ENCODE measurements at regions not wholly inside any gene's neighbourhood (a gene's known extent, or its start where the extent isn't known, plus 50 kb on each side); places are given as distances from the start of the nearest gene placed in this dataset.

DNA sequence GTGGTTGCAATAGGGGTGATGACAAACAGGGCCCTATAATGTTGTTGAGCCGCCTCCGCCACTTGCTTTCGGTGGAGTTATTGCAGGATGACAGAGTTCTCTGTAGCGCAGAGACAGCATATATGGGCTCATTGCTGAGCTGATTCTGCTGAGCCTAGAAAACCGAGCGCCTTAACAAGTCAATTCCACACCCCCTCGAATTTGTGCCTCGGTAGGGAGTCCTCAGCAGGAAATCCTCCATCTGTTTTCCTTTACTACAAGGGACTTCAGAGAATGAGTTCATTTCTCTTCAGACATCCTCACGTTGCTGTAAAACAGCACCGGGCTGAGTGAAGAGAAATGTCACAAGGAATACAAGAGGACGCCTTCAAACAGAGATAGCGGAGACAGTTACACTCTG, 90.7 kb upstream of the KIAA1217 start:
- H3K36me3 Mint-ChIP-seq: no peaks in the 10 kb centered on the region
- Histone ChIP-seq H3K36me3 (ENCODE audit: insufficient read depth, low read length) (no peaks in the 10 kb centered on the region), H3K27ac (ENCODE audit: low read depth, low read length) (no peak overlapping the region), H3K4me1 (ENCODE audit: insufficient read depth, low read length) (no peaks in the 10 kb centered on the region), H3K9me3 (ENCODE audit: low read length) (no peaks in the 10 kb centered on the region), H3K4me3 (ENCODE audit: low read length) (no peak overlapping the region), H3K27me3 (ENCODE audit: insufficient read depth, low read length, poor library complexity, severe bottlenecking) (no peaks in the 10 kb centered on the region)
- H3K27ac Mint-ChIP-seq: no peak overlapping the region
- POLR2A ChIA-PET: no interaction called here
- H3K4me3 Mint-ChIP-seq: no peak overlapping the region
- peaks cover 0 to 3% (median 0%) of the 10 kb centered on the region in 5 donors for H3K9me3 Mint-ChIP-seq
- CTCF ChIA-PET: no interaction called here
- no peak for DNase-seq
- no peaks in the 10 kb centered on the region for H3K27me3 Mint-ChIP-seq
- H3K4me1 Mint-ChIP-seq: no peaks in the 10 kb centered on the region

GRCh38 chr10:24119896-24120295, 89.0 kb upstream of the KIAA1217 start:
- ChIA-PET POLR2A (no interaction called here), CTCF (no interaction called here)
- no peaks in the 10 kb centered on the region for H3K36me3 Mint-ChIP-seq
- H3K4me3 ChIP-seq (ENCODE audit: low read length): no peak overlapping the region
- H3K27me3 ChIP-seq (ENCODE audit: insufficient read depth, low read length, poor library complexity, severe bottlenecking): no peaks in the 10 kb centered on the region
- H3K4me1 Mint-ChIP-seq: no peaks in the 10 kb centered on the region
- no peak overlapping the region for H3K27ac ChIP-seq (ENCODE audit: low read depth, low read length)
- H3K4me1 ChIP-seq (ENCODE audit: insufficient read depth, low read length): no peaks in the 10 kb centered on the region
- DNase-seq: no peak
- no peaks in the 10 kb centered on the region for H3K36me3 ChIP-seq (ENCODE audit: insufficient read depth, low read length)
- no peaks in the 10 kb centered on the region for H3K9me3 ChIP-seq (ENCODE audit: low read length)
- peaks cover 0 to 1% (median 0%) of the 10 kb centered on the region in 5 donors for H3K9me3 Mint-ChIP-seq
- H3K27me3 Mint-ChIP-seq: no peaks in the 10 kb centered on the region
- H3K4me3 Mint-ChIP-seq: no peak overlapping the region
- H3K27ac Mint-ChIP-seq: peak overlapping the region in 1 of 8 donors; percentile 72

DNA sequence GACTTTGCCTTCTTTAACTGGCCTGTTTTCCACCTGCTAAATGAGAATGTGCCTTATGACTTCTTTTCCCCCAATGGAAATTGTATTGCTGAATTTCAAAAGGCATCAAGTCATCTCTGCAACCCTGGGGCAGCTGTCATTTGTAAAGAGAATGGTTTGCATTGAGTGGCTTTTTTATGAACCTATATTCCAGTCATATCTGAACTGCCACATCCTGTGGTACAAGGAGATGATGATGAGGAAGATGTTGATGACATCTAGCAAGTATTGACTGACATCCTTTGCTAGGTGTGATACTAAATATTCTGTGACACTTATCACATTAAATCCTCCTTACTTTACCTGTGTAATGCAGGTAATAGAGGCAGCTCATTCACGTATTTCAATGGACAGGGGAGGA, 88.3 kb upstream of the KIAA1217 start:
- ChIA-PET CTCF (no interaction called here), POLR2A (no interaction called here)
- Histone ChIP-seq H3K27me3 (ENCODE audit: insufficient read depth, low read length, poor library complexity, severe bottlenecking) (no peaks in the 10 kb centered on the region), H3K36me3 (ENCODE audit: insufficient read depth, low read length) (no peaks in the 10 kb centered on the region), H3K27ac (ENCODE audit: low read depth, low read length) (no peak overlapping the region), H3K9me3 (ENCODE audit: low read length) (no peaks in the 10 kb centered on the region), H3K4me3 (ENCODE audit: low read length) (no peak overlapping the region), H3K4me1 (ENCODE audit: insufficient read depth, low read length) (no peaks in the 10 kb centered on the region)
- H3K27me3 Mint-ChIP-seq: no peaks in the 10 kb centered on the region
- H3K4me3 Mint-ChIP-seq: no peak overlapping the region
- H3K27ac Mint-ChIP-seq: no peak overlapping the region
- DNase-seq: no peak
- H3K9me3 Mint-ChIP-seq: no peaks in the 10 kb centered on the region
- H3K4me1 Mint-ChIP-seq: no peaks in the 10 kb centered on the region
- H3K36me3 Mint-ChIP-seq: no peaks in the 10 kb centered on the region

DNA sequence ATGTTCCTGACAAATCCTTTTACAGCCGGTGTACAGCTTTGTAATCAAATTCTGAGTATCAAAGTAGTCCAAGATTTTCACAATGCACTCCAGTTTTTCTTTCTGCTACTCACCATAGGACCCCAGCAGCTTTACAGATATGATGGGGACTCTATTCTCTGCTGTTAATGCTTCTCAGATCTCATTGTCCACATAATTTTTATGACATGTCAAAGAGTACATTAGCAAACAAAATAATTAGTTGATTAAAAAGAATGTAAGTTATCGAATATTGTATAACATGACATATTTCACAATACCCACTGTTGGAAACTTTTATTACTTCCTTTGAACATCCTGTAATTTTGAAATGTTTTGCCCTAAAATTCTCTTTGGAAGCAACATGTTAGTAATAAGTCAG, 81.4 kb upstream of the KIAA1217 start:
- no peaks in the 10 kb centered on the region for H3K9me3 ChIP-seq (ENCODE audit: low read length)
- Mint-ChIP-seq H3K27ac (no peak overlapping the region), H3K4me1 (no peaks in the 10 kb centered on the region), H3K4me3 (no peak overlapping the region), H3K36me3 (no peaks in the 10 kb centered on the region), H3K9me3 (peaks cover 0 to 3% (median 0%) of the 10 kb centered on the region in 5 donors), H3K27me3 (no peaks in the 10 kb centered on the region)
- no peaks in the 10 kb centered on the region for H3K27me3 ChIP-seq (ENCODE audit: insufficient read depth, low read length, poor library complexity, severe bottlenecking)
- no peak for DNase-seq
- no peaks in the 10 kb centered on the region for H3K36me3 ChIP-seq (ENCODE audit: insufficient read depth, low read length)
- ChIA-PET CTCF (no interaction called here), POLR2A (no interaction called here)
- H3K4me1 ChIP-seq (ENCODE audit: insufficient read depth, low read length): no peaks in the 10 kb centered on the region
- no peak overlapping the region for H3K4me3 ChIP-seq (ENCODE audit: low read length)
- H3K27ac ChIP-seq (ENCODE audit: low read depth, low read length): no peak overlapping the region

GRCh38 chr10:24128066-24128730, 80.7 kb upstream of the KIAA1217 start:
- no peaks in the 10 kb centered on the region for H3K4me1 Mint-ChIP-seq
- no peak overlapping the region for H3K4me3 Mint-ChIP-seq
- no peak for DNase-seq
- Histone ChIP-seq H3K4me3 (ENCODE audit: low read length) (no peak overlapping the region), H3K4me1 (ENCODE audit: insufficient read depth, low read length) (no peaks in the 10 kb centered on the region), H3K27ac (ENCODE audit: low read depth, low read length) (no peak overlapping the region), H3K27me3 (ENCODE audit: insufficient read depth, low read length, poor library complexity, severe bottlenecking) (no peaks in the 10 kb centered on the region), H3K9me3 (ENCODE audit: low read length) (no peaks in the 10 kb centered on the region), H3K36me3 (ENCODE audit: insufficient read depth, low read length) (no peaks in the 10 kb centered on the region)
- no peaks in the 10 kb centered on the region for H3K27me3 Mint-ChIP-seq
- H3K27ac Mint-ChIP-seq: no peak overlapping the region
- H3K9me3 Mint-ChIP-seq: peaks cover 0 to 3% (median 0%) of the 10 kb centered on the region in 5 donors
- no peaks in the 10 kb centered on the region for H3K36me3 Mint-ChIP-seq
- ChIA-PET POLR2A (no interaction called here), CTCF (no interaction called here)

GRCh38 chr10:24132741-24133140, 76.2 kb upstream of the KIAA1217 start:
- Mint-ChIP-seq H3K36me3 (no peaks in the 10 kb centered on the region), H3K27ac (peak overlapping the region in 1 of 8 donors; percentile 67), H3K9me3 (peaks cover 0 to 10% (median 3%) of the 10 kb centered on the region in 5 donors), H3K27me3 (peaks cover 0 to 1% of the 10 kb centered on the region in 2 donors), H3K4me1 (no peaks in the 10 kb centered on the region), H3K4me3 (no peak overlapping the region)
- Histone ChIP-seq H3K9me3 (ENCODE audit: low read length) (no peaks in the 10 kb centered on the region), H3K4me3 (ENCODE audit: low read length) (no peak overlapping the region), H3K27me3 (ENCODE audit: insufficient read depth, low read length, poor library complexity, severe bottlenecking) (no peaks in the 10 kb centered on the region), H3K36me3 (ENCODE audit: insufficient read depth, low read length) (no peaks in the 10 kb centered on the region), H3K27ac (ENCODE audit: low read depth, low read length) (no peak overlapping the region), H3K4me1 (ENCODE audit: insufficient read depth, low read length) (no peaks in the 10 kb centered on the region)
- POLR2A ChIA-PET: no interaction called here
- no peak for DNase-seq
- CTCF ChIA-PET: no interaction called here

GRCh38 chr10:24133835-24134234, 75.1 kb upstream of the KIAA1217 start:
- Mint-ChIP-seq H3K4me1 (no peaks in the 10 kb centered on the region), H3K36me3 (no peaks in the 10 kb centered on the region), H3K4me3 (no peak overlapping the region), H3K27ac (no peak overlapping the region), H3K9me3 (peaks cover 0 to 10% (median 3%) of the 10 kb centered on the region in 5 donors), H3K27me3 (peaks cover 0 to 1% of the 10 kb centered on the region in 2 donors)
- Histone ChIP-seq H3K4me1 (ENCODE audit: insufficient read depth, low read length) (no peaks in the 10 kb centered on the region), H3K9me3 (ENCODE audit: low read length) (no peaks in the 10 kb centered on the region), H3K27ac (ENCODE audit: low read depth, low read length) (no peak overlapping the region), H3K4me3 (ENCODE audit: low read length) (no peak overlapping the region), H3K36me3 (ENCODE audit: insufficient read depth, low read length) (no peaks in the 10 kb centered on the region), H3K27me3 (ENCODE audit: insufficient read depth, low read length, poor library complexity, severe bottlenecking) (no peaks in the 10 kb centered on the region)
- ChIA-PET POLR2A (no interaction called here), CTCF (no interaction called here)
- DNase-seq: no peak

DNA sequence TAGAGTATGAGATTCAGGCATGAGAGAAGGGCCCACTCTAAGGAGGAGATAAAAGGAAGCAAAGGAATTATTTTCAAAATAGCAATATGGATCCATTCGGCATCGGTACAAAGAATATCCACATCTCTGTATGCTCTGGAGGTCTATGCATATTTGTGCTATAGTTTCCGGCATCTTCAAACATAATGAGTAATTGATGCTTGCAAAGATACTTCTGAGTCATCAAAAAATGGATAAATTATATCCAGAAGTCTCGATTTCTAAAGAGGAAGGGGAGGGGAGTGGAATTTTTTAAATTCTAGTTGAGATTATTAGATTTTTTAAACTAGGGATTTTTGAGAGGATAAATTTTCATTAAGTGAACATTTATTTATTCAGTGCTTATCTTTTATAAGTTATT, 72.9 kb upstream of the KIAA1217 start:
- Histone ChIP-seq H3K4me1 (ENCODE audit: insufficient read depth, low read length) (no peaks in the 10 kb centered on the region), H3K36me3 (ENCODE audit: insufficient read depth, low read length) (no peaks in the 10 kb centered on the region), H3K27ac (ENCODE audit: low read depth, low read length) (no peak overlapping the region), H3K9me3 (ENCODE audit: low read length) (peaks cover 4% of the 10 kb centered on the region), H3K27me3 (ENCODE audit: insufficient read depth, low read length, poor library complexity, severe bottlenecking) (no peaks in the 10 kb centered on the region), H3K4me3 (ENCODE audit: low read length) (no peak overlapping the region)
- H3K27me3 Mint-ChIP-seq: peaks cover 0 to 1% of the 10 kb centered on the region in 2 donors
- POLR2A ChIA-PET: no interaction called here
- H3K4me1 Mint-ChIP-seq: no peaks in the 10 kb centered on the region
- H3K9me3 Mint-ChIP-seq: peaks cover 0 to 10% (median 3%) of the 10 kb centered on the region in 5 donors
- no peaks in the 10 kb centered on the region for H3K36me3 Mint-ChIP-seq
- CTCF ChIA-PET: no interaction called here
- H3K4me3 Mint-ChIP-seq: no peak overlapping the region
- DNase-seq: no peak
- H3K27ac Mint-ChIP-seq: no peak overlapping the region
